ENCODE measurements at regions not wholly inside any gene's neighbourhood (a gene's known extent, or its start where the extent isn't known, plus 50 kb on each side); places are given as distances from the start of the nearest gene placed in this dataset.

DNA sequence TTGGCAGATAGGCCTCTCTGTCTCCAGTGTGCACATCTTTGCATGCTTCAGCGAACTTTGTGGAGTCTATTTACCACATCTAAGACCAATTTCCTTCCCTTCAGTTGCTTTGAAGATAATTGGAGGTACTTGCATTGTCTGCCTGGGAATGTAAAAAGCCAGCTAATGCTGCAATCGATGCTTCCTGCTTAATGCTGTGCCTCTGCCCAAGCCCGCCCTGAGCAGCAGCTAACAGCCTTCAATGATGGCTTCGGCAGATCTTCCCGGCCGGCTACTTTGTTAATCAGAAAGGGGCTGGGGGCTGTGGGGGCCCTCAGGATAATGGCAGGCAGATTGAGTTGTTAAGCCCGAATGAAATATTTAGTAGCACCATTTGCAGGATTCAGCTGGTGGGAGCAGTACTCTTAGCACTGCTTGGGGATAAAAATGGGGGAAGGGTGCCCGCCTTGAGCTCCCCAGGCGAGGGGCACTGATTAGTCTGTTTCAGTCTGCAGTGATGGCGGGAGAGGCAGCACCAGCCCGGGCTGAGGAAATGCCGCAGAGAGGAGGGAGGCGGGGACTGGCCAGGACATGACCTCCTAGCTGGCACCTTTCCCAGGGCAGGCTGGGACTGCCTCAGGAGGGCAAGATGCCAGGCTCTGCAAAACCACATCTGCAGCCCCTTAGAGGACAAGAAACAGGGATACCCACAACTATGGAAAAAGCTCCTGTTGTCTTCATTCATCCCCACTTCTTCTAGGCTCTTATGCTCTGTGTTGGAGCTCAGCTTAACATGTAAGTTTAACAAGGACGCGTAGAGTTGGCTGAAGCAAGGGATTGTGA, 460.0 kb downstream of the BUD13 start:
- TF ChIP-seq, protein P1, sequence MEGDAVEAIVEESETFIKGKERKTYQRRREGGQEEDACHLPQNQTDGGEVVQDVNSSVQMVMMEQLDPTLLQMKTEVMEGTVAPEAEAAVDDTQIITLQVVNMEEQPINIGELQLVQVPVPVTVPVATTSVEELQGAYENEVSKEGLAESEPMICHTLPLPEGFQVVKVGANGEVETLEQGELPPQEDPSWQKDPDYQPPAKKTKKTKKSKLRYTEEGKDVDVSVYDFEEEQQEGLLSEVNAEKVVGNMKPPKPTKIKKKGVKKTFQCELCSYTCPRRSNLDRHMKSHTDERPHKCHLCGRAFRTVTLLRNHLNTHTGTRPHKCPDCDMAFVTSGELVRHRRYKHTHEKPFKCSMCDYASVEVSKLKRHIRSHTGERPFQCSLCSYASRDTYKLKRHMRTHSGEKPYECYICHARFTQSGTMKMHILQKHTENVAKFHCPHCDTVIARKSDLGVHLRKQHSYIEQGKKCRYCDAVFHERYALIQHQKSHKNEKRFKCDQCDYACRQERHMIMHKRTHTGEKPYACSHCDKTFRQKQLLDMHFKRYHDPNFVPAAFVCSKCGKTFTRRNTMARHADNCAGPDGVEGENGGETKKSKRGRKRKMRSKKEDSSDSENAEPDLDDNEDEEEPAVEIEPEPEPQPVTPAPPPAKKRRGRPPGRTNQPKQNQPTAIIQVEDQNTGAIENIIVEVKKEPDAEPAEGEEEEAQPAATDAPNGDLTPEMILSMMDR (conservative IDR thresholded peaks at IDR 0.05 in 1 of 2, IDR thresholded peaks at IDR 0.05 in 1 of 2; ENCODE audit: extremely low read depth in 1 of 2, insufficient read depth in 1 of 2, low read depth in 1 of 2, low read length in 2 of 2), result no peak
- no peak for TF ChIP-seq EZH2 (IDR thresholded peaks at IDR 0.05; ENCODE audit: borderline replicate concordance, low read length)

All from mammary epithelial cell (primary cell).